Spleen (tissue), 7 donors: ENCODE measurements at regions not wholly inside any gene's neighbourhood (a gene's known extent, or its start where the extent isn't known, plus 50 kb on each side); places are given as distances from the start of the nearest gene placed in this dataset.

Source experiments
- CTCF ChIP-seq, 11 experiments: fragments of 200-600 bp in 7 of 11; fragments of 450-650 bp in 4 of 11; sonication (generic) in 4 of 11; IDR thresholded peaks in 8 of 11; conservative IDR thresholded peaks in 3 of 11; 1 replicate in 7 of 11; 2 replicates in 4 of 11; pipeline versions ENCODE4 v1.4.0 to v1.8.0; 2016 to 2021; ENCODE audit warnings: antibody characterized with exemption in 11 of 11, inconsistent platforms in 4 of 11, mild to moderate bottlenecking in 1 of 11
- POLR2AphosphoS5 ChIP-seq, 3 donors: sonication (generic); formaldehyde crosslinking; IDR thresholded peaks; one replicate each; pipeline ENCODE4 v1.5.1; 2017; ENCODE audit warnings: antibody characterized with exemption in 3 of 3
- donor health status: DM: no; HTN: no; CAD: no; lungs with moderate emphysema.
- donor health status: DM: no; HTN: no; CAD: no.
- donor health status: DM: no; HTN: no; CAD: no.

- TF ChIP-seq CTCF (IDR thresholded peaks at IDR 0.05 in 8 of 11, conservative IDR thresholded peaks at IDR 0.05 in 3 of 11) (no peak), POLR2AphosphoS5 (IDR thresholded peaks at IDR 0.05) (no peak)
Measured at GRCh38 chr6:63446405-63446804, 125.9 kb upstream of the LOC128125822 start.
